ENCODE measurements at regions not wholly inside any gene's neighbourhood (a gene's known extent, or its start where the extent isn't known, plus 50 kb on each side); places are given as distances from the start of the nearest gene placed in this dataset.
"Not testable (repeated sequence)": the region's sequence is repeated elsewhere in the genome, so short reads cannot be mapped to it uniquely, and the experiment has no call there.

- POLR2A ChIA-PET = no interaction called here
- TF ChIP-seq EZH2 (IDR thresholded peaks at IDR 0.05; ENCODE audit: borderline replicate concordance, insufficient read depth, low read depth, low read length, poor library complexity, severe bottlenecking) = no peak
- TF ChIP-seq, protein P1, sequence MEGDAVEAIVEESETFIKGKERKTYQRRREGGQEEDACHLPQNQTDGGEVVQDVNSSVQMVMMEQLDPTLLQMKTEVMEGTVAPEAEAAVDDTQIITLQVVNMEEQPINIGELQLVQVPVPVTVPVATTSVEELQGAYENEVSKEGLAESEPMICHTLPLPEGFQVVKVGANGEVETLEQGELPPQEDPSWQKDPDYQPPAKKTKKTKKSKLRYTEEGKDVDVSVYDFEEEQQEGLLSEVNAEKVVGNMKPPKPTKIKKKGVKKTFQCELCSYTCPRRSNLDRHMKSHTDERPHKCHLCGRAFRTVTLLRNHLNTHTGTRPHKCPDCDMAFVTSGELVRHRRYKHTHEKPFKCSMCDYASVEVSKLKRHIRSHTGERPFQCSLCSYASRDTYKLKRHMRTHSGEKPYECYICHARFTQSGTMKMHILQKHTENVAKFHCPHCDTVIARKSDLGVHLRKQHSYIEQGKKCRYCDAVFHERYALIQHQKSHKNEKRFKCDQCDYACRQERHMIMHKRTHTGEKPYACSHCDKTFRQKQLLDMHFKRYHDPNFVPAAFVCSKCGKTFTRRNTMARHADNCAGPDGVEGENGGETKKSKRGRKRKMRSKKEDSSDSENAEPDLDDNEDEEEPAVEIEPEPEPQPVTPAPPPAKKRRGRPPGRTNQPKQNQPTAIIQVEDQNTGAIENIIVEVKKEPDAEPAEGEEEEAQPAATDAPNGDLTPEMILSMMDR (IDR thresholded peaks at IDR 0.05) = no peak
- no peaks in the 10 kb centered on the region for H3K9me3 ChIP-seq (ENCODE audit: control extremely low read depth in 1 of 3, control insufficient read depth in 2 of 3, insufficient read depth in 1 of 3, low read length in 2 of 3)
- H3K27ac ChIP-seq (ENCODE audit: low read length in 2 of 2) = no peak overlapping the region
- H3K9ac ChIP-seq (ENCODE audit: low read length) = no peak overlapping the region
- ATAC-seq (ENCODE audit: low read depth) (no peak), DNase-seq (no peak)
- Mint-ChIP-seq H3K9me3 (ENCODE audit: insufficient read depth) (no peaks in the 10 kb centered on the region), H3K27me3 (no peaks in the 10 kb centered on the region), H3K27ac (no peak overlapping the region), H3K4me3 (no peak overlapping the region), H3K4me1 (no peaks in the 10 kb centered on the region)
- no peaks in the 10 kb centered on the region for H3K27me3 ChIP-seq (replicated peaks in 1 of 4; ENCODE audit: control extremely low read depth in 1 of 4, control insufficient read depth in 3 of 4, insufficient read depth in 4 of 4, low read length in 3 of 4)
- H3K4me2 ChIP-seq (replicated peaks; ENCODE audit: low read depth, low read length, poor library complexity, severe bottlenecking) = no peak overlapping the region
- no peaks in the 10 kb centered on the region for H4K20me1 ChIP-seq (ENCODE audit: control insufficient read depth, insufficient read depth, low read length, poor library complexity, severe bottlenecking)
- no peaks in the 10 kb centered on the region for H3K4me1 ChIP-seq (ENCODE audit: control insufficient read depth in 2 of 2, insufficient read depth in 2 of 2, low read length in 2 of 2)
- H2AFZ ChIP-seq (ENCODE audit: insufficient read depth, low read depth, low read length, poor library complexity, severe bottlenecking) = no peak overlapping the region
- intact Hi-C loops (cut with micrococcal nuclease) = no loop called here
- WGBS (ENCODE audit: insufficient coverage) = 98% methylated on average over 4 of the region's 7 CpGs
- H3K36me3 ChIP-seq (replicated peaks in 1 of 2; ENCODE audit: control extremely low read depth in 1 of 2, control insufficient read depth in 1 of 2, extremely low read depth in 1 of 2, insufficient read depth in 2 of 2, low read length in 1 of 2) = no peaks in the 10 kb centered on the region
- no peaks in the 10 kb centered on the region for H3K79me2 ChIP-seq (ENCODE audit: control insufficient read depth, insufficient read depth, low read length)
- no peak overlapping the region for H3K4me3 ChIP-seq (ENCODE audit: control extremely low read depth in 1 of 5, extremely low read depth in 1 of 5, insufficient read depth in 1 of 5, low read depth in 2 of 5, low read length in 4 of 5)
- CTCF ChIA-PET = interaction anchor here (0.5 to 1.1 kb wide), 2 partner anchors 37 to 134 kb away, joined by 3 read pairs; no protein-coding TSS in a partner anchor
These were observed 284.1 kb downstream of the KIF20B start for GRCh38 chr10:89985446-89985845.

DNA sequence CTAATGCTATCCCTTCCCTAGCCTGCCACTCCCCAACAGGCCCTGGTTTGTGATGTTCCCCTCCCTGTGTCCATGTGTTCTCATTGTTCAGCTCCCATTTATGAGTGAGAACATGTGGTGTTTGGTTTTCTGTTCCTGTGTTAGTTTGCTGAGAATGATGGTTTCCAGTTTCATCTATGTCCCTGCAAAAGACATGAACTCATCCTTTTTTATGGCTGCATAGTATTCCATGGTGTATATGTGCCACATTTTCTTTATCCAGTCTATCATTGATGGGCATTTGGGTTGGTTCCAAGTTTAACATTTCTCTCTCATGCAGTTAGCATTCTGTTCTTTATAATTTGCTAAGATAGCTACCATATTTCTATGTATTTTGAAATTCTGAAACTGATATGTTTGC lies 287.0 kb downstream of the KIF20B start:
- H3K27me3 ChIP-seq (replicated peaks in 1 of 4; ENCODE audit: control extremely low read depth in 1 of 4, control insufficient read depth in 3 of 4, insufficient read depth in 4 of 4, low read length in 3 of 4); H3K9me3 ChIP-seq (ENCODE audit: control extremely low read depth in 1 of 3, control insufficient read depth in 2 of 3, insufficient read depth in 1 of 3, low read length in 2 of 3); H3K4me1 ChIP-seq (ENCODE audit: control insufficient read depth in 2 of 2, insufficient read depth in 2 of 2, low read length in 2 of 2); CTCF ChIA-PET; H3K9me3 Mint-ChIP-seq (ENCODE audit: insufficient read depth); H3K27ac ChIP-seq (ENCODE audit: low read length in 2 of 2); H2AFZ ChIP-seq (ENCODE audit: insufficient read depth, low read depth, low read length, poor library complexity, severe bottlenecking); H3K4me3 Mint-ChIP-seq; H3K27ac Mint-ChIP-seq; H3K4me3 ChIP-seq (ENCODE audit: control extremely low read depth in 1 of 5, extremely low read depth in 1 of 5, insufficient read depth in 1 of 5, low read depth in 2 of 5, low read length in 4 of 5); H3K9ac ChIP-seq (ENCODE audit: low read length); H3K27me3 Mint-ChIP-seq; H3K36me3 ChIP-seq (replicated peaks in 1 of 2; ENCODE audit: control extremely low read depth in 1 of 2, control insufficient read depth in 1 of 2, extremely low read depth in 1 of 2, insufficient read depth in 2 of 2, low read length in 1 of 2); H3K79me2 ChIP-seq (ENCODE audit: control insufficient read depth, insufficient read depth, low read length); H4K20me1 ChIP-seq (ENCODE audit: control insufficient read depth, insufficient read depth, low read length, poor library complexity, severe bottlenecking); intact Hi-C loops (cut with micrococcal nuclease); ATAC-seq (ENCODE audit: low read depth); POLR2A ChIA-PET; H3K4me1 Mint-ChIP-seq; DNase-seq; H3K4me2 ChIP-seq (replicated peaks; ENCODE audit: low read depth, low read length, poor library complexity, severe bottlenecking): not testable (repeated sequence)

All from B cell (primary cell).